IMR-90 (cell line): ENCODE measurements at regions not wholly inside any gene's neighbourhood (a gene's known extent, or its start where the extent isn't known, plus 50 kb on each side); places are given as distances from the start of the nearest gene placed in this dataset.

ENCODE experiments used
- ATAC-seq: fragments of 200-7000 bp; cut with Tn5 transposase; 2 replicates; pipeline ENCODE4 v1.9.1; 2020; ENCODE audit warnings: low read depth, mild to moderate bottlenecking, moderate library complexity
- BruUV-seq: library from RNA; stranded (reverse); fragments of 400-500 nt; replicated peaks from 2 replicates; lab custom pipeline; 2021; lab: Mats Ljungman, UMichigan
- CTCF ChIA-PET: fragments of 300-600 bp; formaldehyde crosslinking; extraction: SDS; loops from one replicate; lab custom pipeline; 2021; ENCODE audit warnings: antibody characterized with exemption; lab: Yijun Ruan, JAX
- POLR2A ChIA-PET: fragments of 300-600 bp; sonication (Branson Sonifier 250); formaldehyde crosslinking; loops from one replicate; lab custom pipeline; 2022; ENCODE audit warnings: antibody characterized with exemption; ENCODE audit not compliant: unreplicated experiment; lab: Charles Lee
- DNase-seq: peaks from one replicate; pipeline ENCODE4 v3.0.0; 2013
- H2AFZ ChIP-seq: replicated peaks from 2 replicates; pipeline ENCODE3; 2013; ENCODE audit warnings: low read length, mild to moderate bottlenecking; ENCODE audit not compliant: poor library complexity
- H2AK5ac ChIP-seq: 2 replicates; pipeline ENCODE4 v1.6.1; 2013; ENCODE audit warnings: low read depth, low read length, inconsistent platforms
- H2AK9ac ChIP-seq: replicated peaks from 2 replicates; pipeline ENCODE3; 2013; ENCODE audit warnings: mild to moderate bottlenecking, low read depth, low read length, moderate library complexity; ENCODE audit not compliant: poor library complexity
- H2BK120ac ChIP-seq: 2 replicates; pipeline ENCODE4 v1.6.1; 2013; ENCODE audit warnings: low read depth, low read length, inconsistent platforms
- H2BK15ac ChIP-seq: 3 replicates; pipeline ENCODE4 v1.6.1; 2013; ENCODE audit warnings: low read depth, low read length, inconsistent platforms
- H2BK20ac ChIP-seq: 2 replicates; pipeline ENCODE4 v1.6.1; 2013; ENCODE audit warnings: low read depth, mild to moderate bottlenecking, inconsistent platforms, low read length, moderate library complexity
- H2BK5ac ChIP-seq: 2 replicates; pipeline ENCODE4 v1.6.1; 2013; ENCODE audit warnings: mild to moderate bottlenecking, low read depth, low read length, inconsistent platforms; ENCODE audit not compliant: poor library complexity, severe bottlenecking
- H3K14ac ChIP-seq: replicated peaks from 2 replicates; pipeline ENCODE4 v1.6.1; 2013; ENCODE audit warnings: low read depth, low read length, inconsistent platforms
- H3K18ac ChIP-seq: 2 replicates; pipeline ENCODE4 v1.6.1; 2013; ENCODE audit warnings: low read depth, low read length, control low read depth
- H3K23ac ChIP-seq: 2 replicates; pipeline ENCODE4 v1.6.1; 2013; ENCODE audit warnings: low read depth, low read length, inconsistent platforms
- H3K27ac ChIP-seq: 2 replicates; pipeline ENCODE4 v1.5.1; 2013; ENCODE audit warnings: mild to moderate bottlenecking, control low read depth, low read length; ENCODE audit not compliant: insufficient read depth
- H3K27me3 ChIP-seq: 2 replicates; pipeline ENCODE4 v1.6.1; 2013; ENCODE audit warnings: low read length; ENCODE audit not compliant: control insufficient read depth, insufficient read depth
- H3K36me3 ChIP-seq: 2 replicates; pipeline ENCODE4 v1.6.1; 2013; ENCODE audit warnings: low read length, mixed read lengths; ENCODE audit not compliant: control insufficient read depth, insufficient read depth
- H3K4ac ChIP-seq: 2 replicates; pipeline ENCODE4 v1.6.1; 2013; ENCODE audit warnings: low read depth, low read length, inconsistent platforms
- H3K4me1 ChIP-seq: 2 replicates; pipeline ENCODE4 v1.6.1; 2013; ENCODE audit warnings: low read length, mixed read lengths; ENCODE audit not compliant: control insufficient read depth, insufficient read depth
- H3K4me2 ChIP-seq: 2 replicates; pipeline ENCODE4 v1.6.1; 2013; ENCODE audit warnings: low read depth, mild to moderate bottlenecking, control low read depth, low read length, moderate library complexity
- H3K4me3 ChIP-seq: 2 replicates; pipeline ENCODE4 v1.5.1; 2013; ENCODE audit warnings: low read depth, mild to moderate bottlenecking, control low read depth, low read length, moderate library complexity; ENCODE audit not compliant: insufficient read depth
- H3K56ac ChIP-seq: 2 replicates; pipeline ENCODE4 v1.6.1; 2013; ENCODE audit warnings: low read length, inconsistent platforms; ENCODE audit not compliant: insufficient read depth; ENCODE audit errors: extremely low read depth
- H3K79me1 ChIP-seq, 2 experiments: 2 replicates each; pipeline ENCODE4 v1.6.1; 2013; ENCODE audit warnings: low read length in 2 of 2, inconsistent platforms in 1 of 2, low read depth in 1 of 2
- H3K9ac ChIP-seq: 2 replicates; pipeline ENCODE4 v1.6.1; 2013; ENCODE audit warnings: low read depth, low read length, control low read depth
- H3K9me1 ChIP-seq: 2 replicates; pipeline ENCODE4 v1.6.1; 2013; ENCODE audit warnings: low read length, inconsistent platforms; ENCODE audit not compliant: insufficient read depth
- H3K9me3 ChIP-seq: 2 replicates; pipeline ENCODE4 v1.6.1; 2013; ENCODE audit warnings: low read length; ENCODE audit not compliant: control insufficient read depth, insufficient read depth
- H4K20me1 ChIP-seq: 2 replicates; pipeline ENCODE4 v1.6.1; 2013; ENCODE audit warnings: low read length, inconsistent platforms; ENCODE audit not compliant: insufficient read depth
- H4K5ac ChIP-seq: 2 replicates; pipeline ENCODE4 v1.6.1; 2013; ENCODE audit warnings: mild to moderate bottlenecking, low read depth, low read length, control low read depth
- H4K8ac ChIP-seq, 2 experiments: 2 replicates each; pipeline ENCODE4 v1.6.1; 2013; ENCODE audit warnings: low read depth in 2 of 2, low read length in 2 of 2, control low read depth in 1 of 2, inconsistent platforms in 1 of 2
- H4K91ac ChIP-seq: 2 replicates; pipeline ENCODE4 v1.6.1; 2013; ENCODE audit warnings: low read depth, low read length, inconsistent platforms; ENCODE audit not compliant: insufficient read depth
- BHLHE40 ChIP-seq: fragments of 150-350 bp; IDR thresholded peaks from 2 replicates; pipeline ENCODE4 v1.6.1; 2016; ENCODE audit warnings: mild to moderate bottlenecking, low read depth, low read length
- CEBPB ChIP-seq: IDR thresholded peaks from 2 replicates; pipeline ENCODE4 v1.6.1; 2012; ENCODE audit warnings: low read depth, low read length, improper control_type of control experiment
- CHD1 ChIP-seq: IDR thresholded peaks from 2 replicates; pipeline ENCODE4 v1.6.1; 2012; ENCODE audit warnings: low read depth, low read length, improper control_type of control experiment
- FOS ChIP-seq: fragments of 150-350 bp; IDR thresholded peaks from 2 replicates; pipeline ENCODE4 v1.6.1; 2016; ENCODE audit warnings: low read depth, low read length
- MAFK ChIP-seq: IDR thresholded peaks from 2 replicates; pipeline ENCODE4 v1.6.1; 2012; ENCODE audit warnings: low read depth, low read length, improper control_type of control experiment
- MAZ ChIP-seq: IDR thresholded peaks from 2 replicates; pipeline ENCODE4 v1.6.1; 2012; ENCODE audit warnings: low read depth, mild to moderate bottlenecking, low read length, improper control_type of control experiment, moderate library complexity, borderline replicate concordance
- MXI1 ChIP-seq: IDR thresholded peaks from 2 replicates; pipeline ENCODE4 v1.6.1; 2012; ENCODE audit warnings: low read depth, mild to moderate bottlenecking, low read length, moderate library complexity, borderline replicate concordance
- NFE2L2 ChIP-seq: fragments of 150-350 bp; IDR thresholded peaks from 2 replicates; pipeline ENCODE4 v1.6.1; 2016; ENCODE audit warnings: low read depth, mild to moderate bottlenecking, low read length
- POLR2A ChIP-seq: IDR thresholded peaks from 2 replicates; pipeline ENCODE4 v1.6.1; 2012; ENCODE audit warnings: mild to moderate bottlenecking, low read depth, low read length
- RAD21 ChIP-seq: IDR thresholded peaks from 2 replicates; pipeline ENCODE4 v1.6.1; 2012; ENCODE audit warnings: low read length, improper control_type of control experiment
- SMC3 ChIP-seq: fragments of 150-350 bp; IDR thresholded peaks from 2 replicates; pipeline ENCODE4 v1.6.1; 2016; ENCODE audit warnings: low read depth, mild to moderate bottlenecking, antibody characterized with exemption, low read length, moderate library complexity
- WGBS, 2 experiments: methylation state at CpG; one replicate each; pipeline versions ENCODE4 v1.1.5 to v1.1.7; 2013; ENCODE audit warnings: missing lambda C conversion rate in 2 of 2; ENCODE audit not compliant: insufficient read length in 1 of 2; ENCODE audit errors: extremely low coverage in 2 of 2; 5-methylcytosine and 5-hydroxymethylcytosine counted together
- dilution Hi-C: fragments of 300-500 bp; cut with HindIII; formaldehyde crosslinking; loops from one replicate; pipeline ENCODE4 v1.14.3; 2018; ENCODE audit warnings: low sequenced_read_pairs; ENCODE audit not compliant: unreplicated experiment
- in situ Hi-C: fragments of 300-500 bp; cut with MboI; formaldehyde crosslinking; loops from 3 replicates; pipeline ENCODE4 v1.14.3; 2019; ENCODE audit warnings: low sequenced_read_pairs, inconsistent platforms, mixed read lengths
- intact Hi-C: fragments of 100-400 bp; cut with micrococcal nuclease; formaldehyde crosslinking; loops from 2 replicates; pipeline ENCODE4 v1.10.0; 2022
- TF ChIP-seq, protein P1 (sequence below): conservative IDR thresholded peaks from 2 replicates; pipeline ENCODE4 v1.5.1; 2012; ENCODE audit warnings: mild to moderate bottlenecking, low read depth, low read length, improper control_type of control experiment
- TF ChIP-seq, protein P2 (sequence below): fragments of 150-350 bp; IDR thresholded peaks from 2 replicates; pipeline ENCODE4 v1.6.1; 2017; ENCODE audit warnings: mild to moderate bottlenecking, antibody characterized with exemption, low read length, low read depth

DNA sequence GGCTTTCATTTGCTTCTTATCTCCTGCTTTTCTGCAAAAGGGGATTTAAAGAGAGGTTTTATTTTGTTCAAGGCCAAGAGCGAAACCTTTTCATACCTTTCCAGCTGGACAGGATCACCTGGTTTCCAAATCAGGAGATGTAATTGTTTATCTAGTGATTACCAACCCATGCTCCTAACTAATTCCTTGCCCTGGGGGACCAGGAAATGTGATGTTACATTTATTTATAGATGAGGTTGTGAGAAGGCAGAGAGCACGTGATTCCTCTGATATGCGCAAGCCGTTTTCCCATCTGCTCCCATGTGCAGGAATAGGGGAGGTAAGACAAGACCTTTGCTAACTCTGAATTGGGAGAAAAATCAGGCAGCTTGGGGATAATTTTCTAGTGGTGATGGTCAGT, 507.2 kb upstream of the LARGE1 start:
- dilution Hi-C loops, result no loop called here
- H3K79me1 ChIP-seq, result no peaks in the 10 kb centered on the region

More for the DNA sequence above, 507.2 kb upstream of the LARGE1 start:
- ChIA-PET POLR2A (no interaction called here), CTCF (no interaction called here)
- in situ Hi-C loops, result no loop called here
- ATAC-seq (no peak), DNase-seq (no peak)
- Histone ChIP-seq H3K36me3 (no peaks in the 10 kb centered on the region), H4K20me1 (no peaks in the 10 kb centered on the region), H2BK120ac (no peak overlapping the region), H2AK9ac (no peak overlapping the region), H3K9ac (no peak overlapping the region), H2AFZ (no peak overlapping the region), H3K4me3 (no peak overlapping the region), H4K8ac (no peak overlapping the region), H3K27ac (no peak overlapping the region), H2BK5ac (no peak overlapping the region), H3K18ac (no peak overlapping the region), H2BK20ac (no peak overlapping the region), H2BK15ac (no peak overlapping the region), H3K9me3 (peaks cover 19% of the 10 kb centered on the region), H3K9me1 (no peaks in the 10 kb centered on the region), H3K4ac (no peak overlapping the region), H2AK5ac (no peak overlapping the region), H4K5ac (no peak overlapping the region), H3K56ac (no peak overlapping the region), H3K14ac (no peak overlapping the region), H4K91ac (no peak overlapping the region), H3K4me2 (no peak overlapping the region), H3K4me1 (no peaks in the 10 kb centered on the region), H3K27me3 (no peaks in the 10 kb centered on the region), H3K23ac (no peak overlapping the region)
- BruUV-seq, result no TSS peak
- intact Hi-C loops, result no loop called here
- no peak for TF ChIP-seq NFE2L2
- TF ChIP-seq MAZ, result no peak
- TF ChIP-seq RAD21, result no peak
- TF ChIP-seq, protein P1, sequence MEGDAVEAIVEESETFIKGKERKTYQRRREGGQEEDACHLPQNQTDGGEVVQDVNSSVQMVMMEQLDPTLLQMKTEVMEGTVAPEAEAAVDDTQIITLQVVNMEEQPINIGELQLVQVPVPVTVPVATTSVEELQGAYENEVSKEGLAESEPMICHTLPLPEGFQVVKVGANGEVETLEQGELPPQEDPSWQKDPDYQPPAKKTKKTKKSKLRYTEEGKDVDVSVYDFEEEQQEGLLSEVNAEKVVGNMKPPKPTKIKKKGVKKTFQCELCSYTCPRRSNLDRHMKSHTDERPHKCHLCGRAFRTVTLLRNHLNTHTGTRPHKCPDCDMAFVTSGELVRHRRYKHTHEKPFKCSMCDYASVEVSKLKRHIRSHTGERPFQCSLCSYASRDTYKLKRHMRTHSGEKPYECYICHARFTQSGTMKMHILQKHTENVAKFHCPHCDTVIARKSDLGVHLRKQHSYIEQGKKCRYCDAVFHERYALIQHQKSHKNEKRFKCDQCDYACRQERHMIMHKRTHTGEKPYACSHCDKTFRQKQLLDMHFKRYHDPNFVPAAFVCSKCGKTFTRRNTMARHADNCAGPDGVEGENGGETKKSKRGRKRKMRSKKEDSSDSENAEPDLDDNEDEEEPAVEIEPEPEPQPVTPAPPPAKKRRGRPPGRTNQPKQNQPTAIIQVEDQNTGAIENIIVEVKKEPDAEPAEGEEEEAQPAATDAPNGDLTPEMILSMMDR, result no peak
- TF ChIP-seq BHLHE40, result no peak
- TF ChIP-seq POLR2A, result no peak
- TF ChIP-seq MAFK, result no peak
- no peak for TF ChIP-seq MXI1
- TF ChIP-seq CHD1, result no peak
- TF ChIP-seq FOS, result no peak
- TF ChIP-seq, protein P2, sequence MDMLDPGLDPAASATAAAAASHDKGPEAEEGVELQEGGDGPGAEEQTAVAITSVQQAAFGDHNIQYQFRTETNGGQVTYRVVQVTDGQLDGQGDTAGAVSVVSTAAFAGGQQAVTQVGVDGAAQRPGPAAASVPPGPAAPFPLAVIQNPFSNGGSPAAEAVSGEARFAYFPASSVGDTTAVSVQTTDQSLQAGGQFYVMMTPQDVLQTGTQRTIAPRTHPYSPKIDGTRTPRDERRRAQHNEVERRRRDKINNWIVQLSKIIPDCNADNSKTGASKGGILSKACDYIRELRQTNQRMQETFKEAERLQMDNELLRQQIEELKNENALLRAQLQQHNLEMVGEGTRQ, result no peak
- TF ChIP-seq CEBPB, result no peak
- TF ChIP-seq SMC3, result no peak
- no CpG with 5 or more reads among the region's 4 CpGs for WGBS, 2 experiments
